Epithelial cell of proximal tubule (primary cell): ENCODE measurements at regions not wholly inside any gene's neighbourhood (a gene's known extent, or its start where the extent isn't known, plus 50 kb on each side); places are given as distances from the start of the nearest gene placed in this dataset.

Source experiments
- DNase-seq: peaks from one replicate; pipeline ENCODE4 v3.0.0-alpha.2; 2011; ENCODE audit warnings: low read depth
- H3K4me3 ChIP-seq: 2 replicates; pipeline ENCODE4 v1.5.1; 2011; ENCODE audit warnings: low read depth, mild to moderate bottlenecking, low read length
- TF ChIP-seq, protein P1 (sequence below): conservative IDR thresholded peaks from 2 replicates; pipeline ENCODE4 v1.5.1; 2012; ENCODE audit warnings: low read depth, mild to moderate bottlenecking, low read length

- no peak overlapping the region for H3K4me3 ChIP-seq
- DNase-seq, result no peak
- TF ChIP-seq, protein P1, sequence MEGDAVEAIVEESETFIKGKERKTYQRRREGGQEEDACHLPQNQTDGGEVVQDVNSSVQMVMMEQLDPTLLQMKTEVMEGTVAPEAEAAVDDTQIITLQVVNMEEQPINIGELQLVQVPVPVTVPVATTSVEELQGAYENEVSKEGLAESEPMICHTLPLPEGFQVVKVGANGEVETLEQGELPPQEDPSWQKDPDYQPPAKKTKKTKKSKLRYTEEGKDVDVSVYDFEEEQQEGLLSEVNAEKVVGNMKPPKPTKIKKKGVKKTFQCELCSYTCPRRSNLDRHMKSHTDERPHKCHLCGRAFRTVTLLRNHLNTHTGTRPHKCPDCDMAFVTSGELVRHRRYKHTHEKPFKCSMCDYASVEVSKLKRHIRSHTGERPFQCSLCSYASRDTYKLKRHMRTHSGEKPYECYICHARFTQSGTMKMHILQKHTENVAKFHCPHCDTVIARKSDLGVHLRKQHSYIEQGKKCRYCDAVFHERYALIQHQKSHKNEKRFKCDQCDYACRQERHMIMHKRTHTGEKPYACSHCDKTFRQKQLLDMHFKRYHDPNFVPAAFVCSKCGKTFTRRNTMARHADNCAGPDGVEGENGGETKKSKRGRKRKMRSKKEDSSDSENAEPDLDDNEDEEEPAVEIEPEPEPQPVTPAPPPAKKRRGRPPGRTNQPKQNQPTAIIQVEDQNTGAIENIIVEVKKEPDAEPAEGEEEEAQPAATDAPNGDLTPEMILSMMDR, result no peak
Measured at GRCh38 chr6:2550247-2550646, 200.5 kb downstream of the MYLK4 start.

GRCh38 chr6:2549834-2550233, 200.9 kb downstream of the MYLK4 start:
- DNase-seq, result no peak
- no peak overlapping the region for H3K4me3 ChIP-seq
- TF ChIP-seq, protein P1, result no peak

DNA sequence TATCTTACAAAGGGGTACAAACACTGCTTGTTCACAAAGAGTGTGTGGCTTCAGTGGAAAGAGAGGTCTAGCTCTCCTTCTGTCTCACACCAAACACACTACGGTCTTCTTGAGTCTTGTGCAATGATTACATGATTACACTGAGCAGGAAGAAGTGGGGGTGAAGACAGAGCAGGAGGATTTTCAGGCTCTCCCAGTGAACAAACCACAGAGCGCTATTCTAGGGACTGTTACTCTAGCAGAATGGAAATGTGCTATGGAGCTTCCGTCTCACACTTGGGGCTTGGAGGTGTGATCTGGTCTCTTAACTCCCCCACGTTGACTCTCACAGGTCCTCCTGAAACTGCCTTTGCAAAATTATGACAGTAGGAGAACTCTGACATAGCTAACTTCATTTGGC, 203.4 kb downstream of the MYLK4 start:
- H3K4me3 ChIP-seq, result no peak overlapping the region
- no peak for DNase-seq
- TF ChIP-seq, protein P1, result no peak

DNA sequence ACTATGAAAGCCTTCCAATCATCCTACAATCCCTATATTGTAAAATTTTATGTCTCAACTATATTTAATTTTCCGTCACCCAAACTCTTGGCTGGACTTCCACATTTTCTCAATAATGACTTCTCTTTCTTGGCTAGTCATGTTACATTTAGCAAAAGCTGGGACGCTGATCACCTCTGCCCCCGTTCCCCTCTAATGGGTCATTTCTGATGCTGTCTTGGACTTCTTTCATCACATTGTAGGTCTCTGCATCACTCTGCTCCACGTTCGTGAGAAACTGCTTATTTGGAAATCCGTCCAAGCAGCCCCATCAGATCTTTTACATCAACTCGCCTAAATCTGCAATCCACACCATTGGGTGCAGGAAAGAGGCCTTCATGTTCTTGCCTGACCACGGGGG, 203.8 kb downstream of the MYLK4 start:
- H3K4me3 ChIP-seq, result no peak overlapping the region
- no peak for DNase-seq
- TF ChIP-seq, protein P1, result no peak

DNA sequence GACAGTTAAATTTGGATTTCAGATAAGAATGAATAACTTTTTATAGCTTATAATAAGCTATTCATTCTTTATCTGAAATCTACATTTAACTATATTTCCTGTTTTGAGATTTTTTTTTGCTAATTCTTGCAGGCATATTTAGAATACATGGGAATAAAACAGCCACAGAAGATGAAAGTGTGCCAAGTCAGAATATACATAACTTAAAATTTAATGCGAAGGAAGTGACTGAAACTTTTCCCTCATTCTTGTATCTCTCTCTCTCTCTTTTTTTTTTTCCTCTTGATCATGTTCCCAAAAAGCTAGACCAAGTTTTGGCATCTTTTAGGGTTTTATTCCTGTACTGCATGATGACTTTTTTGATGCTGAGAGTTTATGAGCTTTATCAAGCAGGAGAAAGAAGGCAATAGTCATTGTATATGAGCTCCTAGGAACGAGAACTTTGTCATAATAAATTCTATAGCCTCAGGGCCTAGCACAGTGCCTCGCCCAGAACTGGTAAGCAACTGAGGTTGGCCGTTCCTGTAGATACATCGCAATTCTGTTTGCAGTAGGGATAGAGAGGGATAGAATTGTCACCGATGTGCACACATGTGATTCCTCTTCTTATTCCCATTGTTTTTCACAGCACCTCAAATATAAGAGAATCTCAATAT, 205.2 kb downstream of the MYLK4 start:
- no peak overlapping the region for H3K4me3 ChIP-seq
- TF ChIP-seq, protein P1, result no peak
- no peak for DNase-seq

DNA sequence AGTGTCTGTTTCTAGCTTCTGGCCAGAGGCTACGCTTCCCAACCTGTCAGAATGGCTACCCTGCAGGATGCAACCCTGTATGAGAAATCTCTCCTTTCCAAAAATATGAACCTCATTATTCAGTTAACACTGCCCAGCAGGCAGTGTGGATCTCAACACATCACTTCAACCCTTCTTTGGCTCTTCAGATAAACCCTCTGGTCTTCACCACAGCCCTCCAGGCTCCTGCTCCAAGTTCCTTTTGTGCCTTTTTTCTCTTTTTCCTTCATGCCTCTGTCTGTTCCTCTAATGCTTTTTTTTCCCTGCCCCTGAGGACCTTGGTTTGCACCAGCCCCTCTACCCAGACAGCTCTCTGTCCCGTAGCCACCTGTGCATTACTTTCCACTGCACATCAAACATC, 207.4 kb downstream of the MYLK4 start:
- TF ChIP-seq, protein P1, result no peak
- H3K4me3 ChIP-seq, result no peak overlapping the region
- no peak for DNase-seq

GRCh38 chr6:2542858-2543218, 207.9 kb downstream of the MYLK4 start:
- DNase-seq, result peak; percentile 49
- TF ChIP-seq, protein P1, result no peak
- H3K4me3 ChIP-seq, result no peak overlapping the region
